ENCODE measurements at regions not wholly inside any gene's neighbourhood (a gene's known extent, or its start where the extent isn't known, plus 50 kb on each side); places are given as distances from the start of the nearest gene placed in this dataset.

DNA sequence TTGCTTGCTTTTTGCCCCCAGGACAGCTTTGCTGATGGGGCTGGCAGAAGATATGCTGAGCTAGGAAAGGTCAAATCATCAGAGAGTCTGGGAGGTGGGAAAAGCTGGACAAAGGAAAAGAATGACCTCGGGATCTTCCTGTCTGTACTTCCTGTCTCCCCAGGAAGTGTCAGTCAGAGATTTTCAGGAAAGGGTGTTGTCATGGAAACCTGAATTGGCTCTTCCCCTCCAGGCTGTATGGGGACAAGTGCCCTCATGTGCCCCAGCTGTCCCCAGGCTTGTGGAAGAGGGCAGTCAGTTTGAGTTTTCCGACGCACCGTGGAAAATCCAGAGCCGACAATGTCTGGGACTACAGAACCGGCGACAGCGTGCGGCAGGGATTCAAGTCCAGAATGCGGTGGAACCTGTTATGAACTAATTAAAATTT is 122.7 kb upstream of the ZFHX3 start:
- TF ChIP-seq, protein P1, sequence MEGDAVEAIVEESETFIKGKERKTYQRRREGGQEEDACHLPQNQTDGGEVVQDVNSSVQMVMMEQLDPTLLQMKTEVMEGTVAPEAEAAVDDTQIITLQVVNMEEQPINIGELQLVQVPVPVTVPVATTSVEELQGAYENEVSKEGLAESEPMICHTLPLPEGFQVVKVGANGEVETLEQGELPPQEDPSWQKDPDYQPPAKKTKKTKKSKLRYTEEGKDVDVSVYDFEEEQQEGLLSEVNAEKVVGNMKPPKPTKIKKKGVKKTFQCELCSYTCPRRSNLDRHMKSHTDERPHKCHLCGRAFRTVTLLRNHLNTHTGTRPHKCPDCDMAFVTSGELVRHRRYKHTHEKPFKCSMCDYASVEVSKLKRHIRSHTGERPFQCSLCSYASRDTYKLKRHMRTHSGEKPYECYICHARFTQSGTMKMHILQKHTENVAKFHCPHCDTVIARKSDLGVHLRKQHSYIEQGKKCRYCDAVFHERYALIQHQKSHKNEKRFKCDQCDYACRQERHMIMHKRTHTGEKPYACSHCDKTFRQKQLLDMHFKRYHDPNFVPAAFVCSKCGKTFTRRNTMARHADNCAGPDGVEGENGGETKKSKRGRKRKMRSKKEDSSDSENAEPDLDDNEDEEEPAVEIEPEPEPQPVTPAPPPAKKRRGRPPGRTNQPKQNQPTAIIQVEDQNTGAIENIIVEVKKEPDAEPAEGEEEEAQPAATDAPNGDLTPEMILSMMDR (IDR thresholded peaks at IDR 0.05; ENCODE audit: control insufficient read depth, extremely low read depth, insufficient read depth) = no peak
- no peak for DNase-seq (ENCODE audit: low read depth)
- no peak overlapping the region for H3K4me3 ChIP-seq (ENCODE audit: low read depth, low read length)

DNA sequence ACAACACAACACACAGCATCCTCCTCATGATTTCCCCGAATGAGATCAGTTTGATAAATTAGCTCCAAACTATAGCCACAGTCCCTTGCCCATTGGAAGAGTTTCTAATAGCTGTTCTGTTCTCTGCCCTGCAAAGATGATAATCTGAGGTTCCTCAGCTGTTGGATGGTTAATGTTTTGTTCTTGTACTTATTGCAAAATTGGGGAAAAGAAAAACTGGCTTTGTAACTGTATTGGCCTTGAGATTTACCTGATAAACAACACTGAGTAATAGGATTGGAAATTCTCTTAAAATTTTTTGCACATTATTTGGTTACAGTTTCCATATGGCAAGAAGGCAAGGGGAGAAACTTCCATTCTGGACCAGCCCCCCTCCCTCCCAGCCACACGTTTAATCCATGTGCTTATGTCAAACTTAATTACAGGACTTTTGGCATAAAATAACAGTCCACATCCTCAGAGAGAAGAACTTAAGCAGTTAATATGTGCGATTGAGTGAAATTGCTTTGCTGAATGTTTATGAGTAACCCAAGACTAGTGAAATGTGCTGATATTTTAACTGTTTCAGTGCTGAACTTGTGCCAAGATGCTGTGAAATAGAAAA is 119.1 kb upstream of the ZFHX3 start:
- TF ChIP-seq, protein P1 (IDR thresholded peaks at IDR 0.05; ENCODE audit: control insufficient read depth, extremely low read depth, insufficient read depth) = no peak
- DNase-seq (ENCODE audit: low read depth) = no peak
- H3K4me3 ChIP-seq (ENCODE audit: low read depth, low read length) = no peak overlapping the region

DNA sequence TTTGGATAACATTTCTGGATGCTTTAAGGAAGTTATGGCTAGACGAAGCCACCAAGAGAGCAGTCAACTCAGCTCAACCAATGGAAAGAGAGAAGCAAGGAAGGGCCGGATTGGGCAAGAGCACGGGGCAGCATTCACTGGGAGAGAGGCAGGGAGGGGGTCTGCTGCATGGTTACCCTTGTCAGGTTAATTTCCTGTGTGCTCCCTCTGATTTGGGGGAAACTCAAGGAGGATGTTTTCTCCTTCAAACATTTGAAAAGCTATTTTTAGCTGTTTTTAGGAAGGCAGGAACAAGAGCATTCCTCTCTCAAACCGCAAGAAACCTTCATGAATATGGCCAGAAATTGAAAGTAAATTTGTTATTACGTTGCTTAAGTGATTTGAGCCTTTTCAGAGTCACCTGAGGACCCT is 118.5 kb upstream of the ZFHX3 start:
- no peak for DNase-seq (ENCODE audit: low read depth)
- TF ChIP-seq, protein P1 (IDR thresholded peaks at IDR 0.05; ENCODE audit: control insufficient read depth, extremely low read depth, insufficient read depth) = no peak
- no peak overlapping the region for H3K4me3 ChIP-seq (ENCODE audit: low read depth, low read length)

DNA sequence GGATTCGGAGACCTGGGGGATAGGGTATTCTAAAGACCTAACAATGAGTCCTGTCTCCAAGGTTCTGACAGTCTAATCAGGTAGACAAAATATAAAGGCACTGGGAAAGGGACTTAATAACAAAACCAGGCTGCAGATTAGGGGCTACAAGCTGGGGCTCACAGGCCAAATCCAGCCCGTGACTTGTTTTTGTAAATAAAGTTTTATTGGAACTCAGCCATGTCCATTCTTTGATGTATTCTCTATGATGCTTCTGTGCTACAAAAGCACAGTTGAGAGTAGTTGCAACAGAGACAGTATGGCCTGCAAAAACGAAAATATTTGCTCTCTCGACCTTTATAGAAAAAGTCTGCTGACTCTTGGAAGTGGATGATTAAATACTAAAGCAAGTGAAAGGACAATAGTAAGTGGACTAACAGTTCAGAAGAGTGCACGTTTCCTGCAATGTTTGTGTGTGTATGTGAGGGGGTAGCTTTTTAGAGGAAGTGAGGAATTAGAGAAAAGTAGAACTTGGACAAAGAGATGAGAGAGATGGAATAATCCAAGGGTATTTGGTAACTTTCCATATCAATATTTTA is 115.4 kb upstream of the ZFHX3 start:
- TF ChIP-seq, protein P1 (IDR thresholded peaks at IDR 0.05; ENCODE audit: control insufficient read depth, extremely low read depth, insufficient read depth) = no peak
- no peak for DNase-seq (ENCODE audit: low read depth)
- H3K4me3 ChIP-seq (ENCODE audit: low read depth, low read length) = no peak overlapping the region

DNA sequence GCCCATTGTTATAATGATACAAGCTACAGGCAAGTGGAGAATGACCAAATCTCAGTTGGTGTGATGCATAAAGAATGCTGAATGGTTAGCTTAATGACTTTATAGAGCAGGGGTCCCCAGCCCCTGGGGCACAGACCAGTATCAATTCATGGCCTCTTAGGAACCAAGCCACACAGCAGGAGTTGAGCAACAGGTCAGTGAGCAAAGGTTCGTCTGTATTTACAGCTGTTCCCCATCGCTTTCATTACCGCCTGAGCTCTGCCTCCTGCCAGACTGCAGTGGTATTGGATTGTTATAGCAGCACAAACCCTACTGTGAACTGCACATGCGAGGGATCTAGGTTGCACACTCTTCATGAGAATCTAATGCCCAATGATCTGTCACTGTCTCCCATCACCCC is 114.0 kb upstream of the ZFHX3 start:
- TF ChIP-seq, protein P1 (IDR thresholded peaks at IDR 0.05; ENCODE audit: control insufficient read depth, extremely low read depth, insufficient read depth) = no peak
- DNase-seq (ENCODE audit: low read depth) = no peak
- H3K4me3 ChIP-seq (ENCODE audit: low read depth, low read length) = no peak overlapping the region

DNA sequence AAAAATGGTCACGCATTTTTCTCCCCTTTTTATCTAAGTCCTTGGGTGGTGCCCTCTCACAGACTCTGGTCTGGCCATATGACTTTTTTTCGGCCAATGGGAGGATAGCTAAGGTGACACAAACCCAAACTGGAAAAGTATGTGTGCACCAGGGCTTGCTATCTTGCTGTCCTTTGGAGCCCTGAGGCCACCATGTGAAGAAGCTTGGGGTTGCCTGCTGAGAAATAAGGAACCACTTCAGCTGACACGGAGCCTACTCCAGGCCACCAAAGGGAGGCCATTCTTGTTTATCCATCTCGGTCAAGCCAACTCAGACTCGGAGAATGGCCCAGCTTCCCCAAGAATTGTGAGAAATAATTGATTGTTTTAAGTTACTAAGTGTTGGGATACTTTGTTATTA is 111.4 kb upstream of the ZFHX3 start:
- DNase-seq (ENCODE audit: low read depth) = no peak
- TF ChIP-seq, protein P1 (IDR thresholded peaks at IDR 0.05; ENCODE audit: control insufficient read depth, extremely low read depth, insufficient read depth) = no peak

DNA sequence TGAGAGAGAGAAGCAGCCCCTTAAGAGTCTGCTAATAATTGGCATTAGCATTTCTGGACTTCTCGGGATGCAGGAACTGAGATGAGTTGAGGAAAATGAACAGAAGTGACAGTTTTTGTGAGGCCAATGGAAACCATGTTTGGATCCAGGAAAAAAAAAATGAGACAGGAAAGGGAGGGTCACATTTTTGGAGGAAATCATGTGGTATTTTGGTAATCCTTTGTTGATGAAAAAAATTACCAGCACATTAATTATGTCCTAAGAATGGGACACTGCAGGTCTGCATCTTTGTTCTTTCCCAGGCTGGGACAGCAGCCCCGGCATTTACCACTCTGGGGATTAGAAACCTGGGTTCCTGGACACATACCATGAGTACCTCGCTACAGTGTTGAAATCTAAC is 109.9 kb upstream of the ZFHX3 start:
- DNase-seq (ENCODE audit: low read depth) = no peak
- TF ChIP-seq, protein P1 (IDR thresholded peaks at IDR 0.05; ENCODE audit: control insufficient read depth, extremely low read depth, insufficient read depth) = no peak
- no peak overlapping the region for H3K4me3 ChIP-seq (ENCODE audit: low read depth, low read length)

More for the DNA sequence above, 111.4 kb upstream of the ZFHX3 start:
- H3K4me3 ChIP-seq (ENCODE audit: low read depth, low read length) = no peak overlapping the region
